ENCODE measurements at regions not wholly inside any gene's neighbourhood (a gene's known extent, or its start where the extent isn't known, plus 50 kb on each side); places are given as distances from the start of the nearest gene placed in this dataset.

DNA sequence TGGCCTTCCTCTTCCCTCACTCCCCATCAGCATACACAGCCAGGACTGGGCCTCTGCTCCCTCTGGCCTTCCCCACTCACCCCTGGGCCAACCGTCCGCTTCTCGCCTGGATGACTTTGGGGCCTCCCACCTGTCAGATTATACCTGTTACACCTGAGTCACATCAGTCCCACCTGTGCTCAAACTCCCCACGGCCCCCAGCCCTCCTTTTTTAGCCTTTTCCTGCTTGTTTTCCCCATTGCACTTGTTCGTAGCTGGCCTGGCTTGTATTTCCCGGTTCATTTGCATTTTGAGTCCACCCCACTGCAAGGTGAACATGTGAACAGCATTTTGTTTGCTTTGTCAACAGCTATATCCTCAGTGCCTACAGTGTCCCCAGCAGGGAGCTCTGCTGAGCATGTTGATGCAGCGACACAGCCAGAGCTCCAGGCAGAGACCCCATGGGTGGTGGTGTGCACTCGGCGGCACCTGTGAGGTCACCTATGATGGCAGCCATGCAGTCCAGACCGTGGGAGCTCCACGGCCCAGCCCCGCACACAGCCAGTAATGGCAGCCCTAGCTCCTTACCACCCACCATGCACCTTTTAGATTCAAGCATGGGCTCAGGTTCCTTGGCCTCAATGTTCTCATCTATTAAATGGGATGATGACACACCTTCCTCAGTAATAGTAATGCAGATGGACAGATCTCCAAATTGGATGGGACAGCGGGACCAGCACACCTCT lies 276.4 kb upstream of the HS6ST1 start:
- TF ChIP-seq, protein P1, sequence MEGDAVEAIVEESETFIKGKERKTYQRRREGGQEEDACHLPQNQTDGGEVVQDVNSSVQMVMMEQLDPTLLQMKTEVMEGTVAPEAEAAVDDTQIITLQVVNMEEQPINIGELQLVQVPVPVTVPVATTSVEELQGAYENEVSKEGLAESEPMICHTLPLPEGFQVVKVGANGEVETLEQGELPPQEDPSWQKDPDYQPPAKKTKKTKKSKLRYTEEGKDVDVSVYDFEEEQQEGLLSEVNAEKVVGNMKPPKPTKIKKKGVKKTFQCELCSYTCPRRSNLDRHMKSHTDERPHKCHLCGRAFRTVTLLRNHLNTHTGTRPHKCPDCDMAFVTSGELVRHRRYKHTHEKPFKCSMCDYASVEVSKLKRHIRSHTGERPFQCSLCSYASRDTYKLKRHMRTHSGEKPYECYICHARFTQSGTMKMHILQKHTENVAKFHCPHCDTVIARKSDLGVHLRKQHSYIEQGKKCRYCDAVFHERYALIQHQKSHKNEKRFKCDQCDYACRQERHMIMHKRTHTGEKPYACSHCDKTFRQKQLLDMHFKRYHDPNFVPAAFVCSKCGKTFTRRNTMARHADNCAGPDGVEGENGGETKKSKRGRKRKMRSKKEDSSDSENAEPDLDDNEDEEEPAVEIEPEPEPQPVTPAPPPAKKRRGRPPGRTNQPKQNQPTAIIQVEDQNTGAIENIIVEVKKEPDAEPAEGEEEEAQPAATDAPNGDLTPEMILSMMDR (IDR thresholded peaks at IDR 0.05; ENCODE audit: insufficient read depth, low read length, poor library complexity, severe bottlenecking): no peak
- no peak for TF ChIP-seq EZH2phosphoT487 (conservative IDR thresholded peaks at IDR 0.05; ENCODE audit: low read length)
